GM12878 (cell line): ENCODE measurements at regions not wholly inside any gene's neighbourhood (a gene's known extent, or its start where the extent isn't known, plus 50 kb on each side); places are given as distances from the start of the nearest gene placed in this dataset.

Experiments
- ATAC-seq: fragments of 200-7000 bp; cut with Tn5 transposase; 3 replicates; pipeline ENCODE4 v1.9.1; 2020; ENCODE audit warnings: mild to moderate bottlenecking, moderate library complexity
- BruUV-seq: library from RNA; stranded (reverse); fragments of 400-500 nt; replicated peaks from 2 replicates; lab custom pipeline; 2021; lab: Mats Ljungman, UMichigan
- CTCF ChIA-PET: fragments of 300-600 bp; sonication (Branson Sonifier 250); formaldehyde crosslinking; extraction: SDS; loops from one replicate; lab custom pipeline; 2021; ENCODE audit warnings: inconsistent platforms; lab: Yijun Ruan, JAX
- POLR2A ChIA-PET: fragments of 350-600 bp; formaldehyde crosslinking; extraction: SDS; loops from one replicate; lab custom pipeline; 2021; ENCODE audit warnings: inconsistent platforms; lab: Charles Lee
- RAD21 ChIA-PET: fragments of 300-600 bp; sonication (Branson Sonifier 250); formaldehyde crosslinking; loops from one replicate; lab custom pipeline; 2023; ENCODE audit warnings: antibody characterized with exemption; ENCODE audit not compliant: unreplicated experiment; lab: Charles Lee
- SMC1A ChIA-PET: fragments of 300-600 bp; sonication (Branson Sonifier 250); formaldehyde crosslinking; loops from one replicate; lab custom pipeline; 2023; ENCODE audit not compliant: unreplicated experiment, uncharacterized antibody; lab: Charles Lee
- DNase-seq: peaks from one replicate; pipeline ENCODE4 v3.0.0-alpha.2; 2011; ENCODE audit warnings: low read depth, low spot score
- FAIRE-seq: peaks from 3 replicates; lab custom pipeline; 2011; peaks lifted over from hg19 to GRCh38; lab: Jason Lieb, UNC
- H2AFZ ChIP-seq: 2 replicates; pipeline ENCODE4 v1.6.0; 2011; ENCODE audit warnings: low read depth, low read length, control low read depth; ENCODE audit not compliant: control insufficient read depth
- H3K27ac ChIP-seq: 2 replicates; pipeline ENCODE4 v1.5.1; 2011; ENCODE audit warnings: control low read depth; ENCODE audit not compliant: control insufficient read depth, insufficient read depth
- H3K27me3 ChIP-seq, 2 experiments: replicated peaks in 1 of 2; 2 replicates each; pipeline versions ENCODE4 v1.6.0 to v1.6.1; 2011; ENCODE audit warnings: low read length in 1 of 2; ENCODE audit not compliant: control insufficient read depth in 2 of 2, insufficient read depth in 2 of 2
- H3K36me3 ChIP-seq, 2 experiments: 2 replicates each; pipeline ENCODE4 v1.5.1; 2011; ENCODE audit warnings: low read length in 1 of 2; ENCODE audit not compliant: control insufficient read depth in 2 of 2, insufficient read depth in 2 of 2
- H3K4me1 ChIP-seq: 2 replicates; pipeline ENCODE4 v1.6.1; 2011; ENCODE audit warnings: mild to moderate bottlenecking, low read length, moderate library complexity, mixed read lengths; ENCODE audit not compliant: control insufficient read depth, insufficient read depth
- H3K4me2 ChIP-seq: 2 replicates; pipeline ENCODE4 v1.6.0; 2011; ENCODE audit warnings: control low read depth; ENCODE audit not compliant: control insufficient read depth, insufficient read depth
- H3K4me3 ChIP-seq: fragments of 200-600 bp; sonication (generic); 2 replicates; pipeline ENCODE4 v1.5.1; 2016
- H3K79me2 ChIP-seq: 2 replicates; pipeline ENCODE4 v1.6.0; 2011; ENCODE audit warnings: low read length; ENCODE audit not compliant: control insufficient read depth, insufficient read depth
- H3K9ac ChIP-seq: 2 replicates; pipeline ENCODE4 v1.8.0; 2011; ENCODE audit warnings: low read length, control low read depth, mixed read lengths; ENCODE audit not compliant: control insufficient read depth, insufficient read depth
- H3K9me3 ChIP-seq: replicated peaks from 3 replicates; pipeline ENCODE4 v1.5.1; 2011; ENCODE audit warnings: mild to moderate bottlenecking, low read length; ENCODE audit not compliant: control insufficient read depth, insufficient read depth
- H4K20me1 ChIP-seq: 2 replicates; pipeline ENCODE4 v1.6.0; 2011; ENCODE audit not compliant: control insufficient read depth, insufficient read depth
- CHD4 ChIP-seq: fragments of 200-600 bp; sonication (generic); IDR thresholded peaks from 2 replicates; pipeline ENCODE4 v1.6.1; 2016; ENCODE audit warnings: mild to moderate bottlenecking
- EGR1 ChIP-seq, 2 experiments: IDR thresholded peaks; 1 replicate in 1 of 2; 2 replicates in 1 of 2; pipeline ENCODE4 v1.6.1; 2011 to 2012; ENCODE audit warnings: low read depth in 2 of 2, low read length in 2 of 2, borderline replicate concordance in 1 of 2, mild to moderate bottlenecking in 1 of 2, moderate library complexity in 1 of 2
- HDAC2 ChIP-seq: fragments of 200-600 bp; sonication (generic); IDR thresholded peaks from 2 replicates; pipeline ENCODE4 v1.6.1; 2017
- JUND ChIP-seq: IDR thresholded peaks from 2 replicates; pipeline ENCODE4 v1.6.1; 2012; ENCODE audit warnings: low read depth, mild to moderate bottlenecking, low read length, improper control_type of control experiment, moderate library complexity
- LARP7 ChIP-seq: fragments of 450-650 bp; IDR thresholded peaks from 2 replicates; pipeline ENCODE4 v1.6.1; 2017; ENCODE audit warnings: mild to moderate bottlenecking
- MEF2A ChIP-seq: IDR thresholded peaks from 2 replicates; pipeline ENCODE4 v1.6.1; 2011; ENCODE audit warnings: low read depth, mild to moderate bottlenecking, low read length, moderate library complexity; ENCODE audit not compliant: insufficient read depth
- MYC ChIP-seq: IDR thresholded peaks from 2 replicates; pipeline ENCODE4 v1.6.1; 2011; ENCODE audit warnings: mild to moderate bottlenecking, low read length, moderate library complexity, inconsistent platforms; ENCODE audit not compliant: insufficient read depth, insufficient replicate concordance, insufficient read length, severe bottlenecking
- NFXL1 ChIP-seq: fragments of 450-650 bp; IDR thresholded peaks from 2 replicates; pipeline ENCODE4 v1.6.1; 2017; ENCODE audit warnings: antibody characterized with exemption, mild to moderate bottlenecking, borderline replicate concordance
- NR2F1 ChIP-seq: fragments of 450-650 bp; conservative IDR thresholded peaks from 2 replicates; pipeline ENCODE4 v1.6.1; 2017; ENCODE audit warnings: mild to moderate bottlenecking
- RFX5 ChIP-seq: IDR thresholded peaks from 2 replicates; pipeline ENCODE4 v1.6.1; 2011; ENCODE audit warnings: low read depth, low read length, improper control_type of control experiment
- SPI1 ChIP-seq: IDR thresholded peaks from 2 replicates; pipeline ENCODE4 v1.6.1; 2011; ENCODE audit warnings: low read depth, mild to moderate bottlenecking, low read length, moderate library complexity, borderline replicate concordance; ENCODE audit not compliant: insufficient read depth
- SRF ChIP-seq, 2 experiments: IDR thresholded peaks; 2 replicates each; pipeline ENCODE4 v1.6.1; 2011; ENCODE audit warnings: low read depth in 2 of 2, low read length in 2 of 2, mild to moderate bottlenecking in 1 of 2, moderate library complexity in 1 of 2
- TBL1XR1 ChIP-seq: IDR thresholded peaks from 2 replicates; pipeline ENCODE4 v1.6.1; 2012; ENCODE audit warnings: low read depth, low read length, improper control_type of control experiment
- TCF7 ChIP-seq: IDR thresholded peaks from 2 replicates; pipeline ENCODE4 v1.6.1; 2014; ENCODE audit warnings: antibody characterized with exemption, borderline replicate concordance
- WGBS: methylation state at CpG from one replicate; pipeline ENCODE4 v1.1.6; 2016; ENCODE audit warnings: low lambda C conversion rate; ENCODE audit not compliant: insufficient replicate concordance, insufficient coverage; ENCODE audit errors: missing lambda C conversion rate; 5-methylcytosine and 5-hydroxymethylcytosine counted together
- in situ Hi-C: fragments of 300-500 bp; cut with MboI; formaldehyde crosslinking; loops from 9 replicates; pipeline ENCODE4 v1.14.3; 2018; ENCODE audit warnings: mixed read lengths
- intact Hi-C: fragments of 100-400 bp; cut with micrococcal nuclease; formaldehyde crosslinking; loops from one replicate; pipeline ENCODE4 v1.14.2; 2022; ENCODE audit not compliant: unreplicated experiment
- TF ChIP-seq, protein P1 (sequence below): fragments of 450-650 bp; IDR thresholded peaks from 2 replicates; pipeline ENCODE4 v1.6.1; 2016; ENCODE audit warnings: mild to moderate bottlenecking, moderate library complexity, borderline replicate concordance
- TF ChIP-seq, protein P2 (sequence below): IDR thresholded peaks from 2 replicates; pipeline ENCODE4 v1.6.1; 2012; ENCODE audit warnings: low read length, inconsistent platforms
- TF ChIP-seq, protein P3 (sequence below): IDR thresholded peaks from 2 replicates; pipeline ENCODE4 v1.6.1; 2011; ENCODE audit warnings: borderline replicate concordance, low read depth, mild to moderate bottlenecking, moderate library complexity, low read length; ENCODE audit not compliant: insufficient read depth, poor library complexity, severe bottlenecking

DNA sequence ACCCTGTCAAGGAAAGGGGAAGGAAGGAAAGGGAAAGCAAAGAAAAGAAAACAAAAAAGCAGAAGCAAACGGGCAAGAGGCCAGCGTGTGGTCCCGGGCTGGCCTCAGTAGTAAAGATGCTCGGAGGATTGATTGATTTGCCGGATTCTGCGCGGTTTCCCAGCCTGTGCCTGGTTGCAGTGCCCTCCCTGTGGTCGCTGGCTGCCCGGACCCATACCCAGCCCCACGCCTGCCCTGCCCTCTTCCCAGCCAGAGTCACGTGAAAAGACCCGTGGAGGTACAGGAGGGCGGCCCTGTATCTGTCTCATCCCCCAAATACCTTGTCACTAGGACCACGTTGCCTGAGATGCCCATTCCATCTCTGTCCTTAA, 55.1 kb upstream of the IMP4 start (continued):
- TF ChIP-seq NFXL1: no peak
- TF ChIP-seq JUND: no peak

DNA sequence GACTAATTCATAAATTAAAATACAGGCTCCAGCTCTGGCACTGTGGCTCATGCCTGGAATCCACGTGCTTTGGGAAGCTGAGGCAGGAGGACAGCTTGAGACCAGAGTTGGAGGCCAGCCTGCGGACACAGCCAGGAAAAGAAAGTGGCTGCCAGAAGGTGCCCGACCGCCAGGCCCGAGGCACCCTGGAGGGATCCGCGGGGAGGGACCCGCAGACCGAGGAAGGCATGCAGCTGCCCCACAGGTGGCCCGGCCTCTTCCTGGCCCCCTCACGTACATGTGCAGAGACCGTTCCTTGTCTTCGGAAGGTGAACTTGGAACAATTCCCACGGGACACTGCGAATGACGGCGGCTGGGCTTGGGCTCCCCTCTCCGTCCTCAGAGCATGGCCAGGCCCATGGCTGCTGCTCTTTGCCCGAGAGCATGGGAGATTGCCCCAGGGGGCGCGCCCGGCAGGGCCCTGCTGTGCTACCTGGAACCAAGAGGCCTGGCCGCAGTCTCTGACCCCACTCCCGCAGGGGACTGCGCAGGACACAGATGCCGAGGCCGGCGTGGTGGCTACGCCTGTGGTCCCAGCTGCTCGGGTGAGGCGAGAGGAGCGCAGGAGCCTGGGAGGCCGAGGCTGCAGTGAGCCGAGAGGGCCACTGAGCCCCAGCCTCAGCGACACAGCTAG, 55.6 kb upstream of the IMP4 start:
- Histone ChIP-seq H3K27ac (no peak overlapping the region), H3K9me3 (no peaks in the 10 kb centered on the region), H3K79me2 (no peaks in the 10 kb centered on the region), H3K9ac (no peak overlapping the region), H3K36me3 (no peaks in the 10 kb centered on the region), H3K4me3 (no peak overlapping the region), H4K20me1 (no peaks in the 10 kb centered on the region), H3K27me3 (no peaks in the 10 kb centered on the region; a peak in 2 of 4 replicates), H3K4me2 (no peak overlapping the region), H2AFZ (no peak overlapping the region), H3K4me1 (no peaks in the 10 kb centered on the region)
- FAIRE-seq: no peak
- ATAC-seq: no peak
- WGBS: 74% methylated on average over 35 of the region's 35 CpGs
- in situ Hi-C loops: no loop called here
- no TSS peak for BruUV-seq
- ChIA-PET POLR2A (no interaction called here), RAD21 (no interaction called here), CTCF (no interaction called here), SMC1A (no interaction called here)
- DNase-seq: no peak
- intact Hi-C loops: no loop called here
- no peak for TF ChIP-seq SRF (IDR thresholded peaks at IDR 0.05; ENCODE audit: low read depth in 2 of 2, low read length in 2 of 2)
- TF ChIP-seq LARP7: no peak
- TF ChIP-seq HDAC2: no peak
- TF ChIP-seq MEF2A: no peak
- TF ChIP-seq SPI1: no peak
- no peak for TF ChIP-seq EGR1 (IDR thresholded peaks at IDR 0.05; ENCODE audit: borderline replicate concordance in 1 of 2, low read depth in 2 of 2, low read length in 2 of 2)
- no peak for TF ChIP-seq RFX5
- no peak for TF ChIP-seq MYC
- TF ChIP-seq, protein P1, sequence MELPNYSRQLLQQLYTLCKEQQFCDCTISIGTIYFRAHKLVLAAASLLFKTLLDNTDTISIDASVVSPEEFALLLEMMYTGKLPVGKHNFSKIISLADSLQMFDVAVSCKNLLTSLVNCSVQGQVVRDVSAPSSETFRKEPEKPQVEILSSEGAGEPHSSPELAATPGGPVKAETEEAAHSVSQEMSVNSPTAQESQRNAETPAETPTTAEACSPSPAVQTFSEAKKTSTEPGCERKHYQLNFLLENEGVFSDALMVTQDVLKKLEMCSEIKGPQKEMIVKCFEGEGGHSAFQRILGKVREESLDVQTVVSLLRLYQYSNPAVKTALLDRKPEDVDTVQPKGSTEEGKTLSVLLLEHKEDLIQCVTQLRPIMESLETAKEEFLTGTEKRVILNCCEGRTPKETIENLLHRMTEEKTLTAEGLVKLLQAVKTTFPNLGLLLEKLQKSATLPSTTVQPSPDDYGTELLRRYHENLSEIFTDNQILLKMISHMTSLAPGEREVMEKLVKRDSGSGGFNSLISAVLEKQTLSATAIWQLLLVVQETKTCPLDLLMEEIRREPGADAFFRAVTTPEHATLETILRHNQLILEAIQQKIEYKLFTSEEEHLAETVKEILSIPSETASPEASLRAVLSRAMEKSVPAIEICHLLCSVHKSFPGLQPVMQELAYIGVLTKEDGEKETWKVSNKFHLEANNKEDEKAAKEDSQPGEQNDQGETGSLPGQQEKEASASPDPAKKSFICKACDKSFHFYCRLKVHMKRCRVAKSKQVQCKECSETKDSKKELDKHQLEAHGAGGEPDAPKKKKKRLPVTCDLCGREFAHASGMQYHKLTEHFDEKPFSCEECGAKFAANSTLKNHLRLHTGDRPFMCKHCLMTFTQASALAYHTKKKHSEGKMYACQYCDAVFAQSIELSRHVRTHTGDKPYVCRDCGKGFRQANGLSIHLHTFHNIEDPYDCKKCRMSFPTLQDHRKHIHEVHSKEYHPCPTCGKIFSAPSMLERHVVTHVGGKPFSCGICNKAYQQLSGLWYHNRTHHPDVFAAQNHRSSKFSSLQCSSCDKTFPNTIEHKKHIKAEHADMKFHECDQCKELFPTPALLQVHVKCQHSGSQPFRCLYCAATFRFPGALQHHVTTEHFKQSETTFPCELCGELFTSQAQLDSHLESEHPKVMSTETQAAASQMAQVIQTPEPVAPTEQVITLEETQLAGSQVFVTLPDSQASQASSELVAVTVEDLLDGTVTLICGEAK: no peak
- TF ChIP-seq, protein P2, sequence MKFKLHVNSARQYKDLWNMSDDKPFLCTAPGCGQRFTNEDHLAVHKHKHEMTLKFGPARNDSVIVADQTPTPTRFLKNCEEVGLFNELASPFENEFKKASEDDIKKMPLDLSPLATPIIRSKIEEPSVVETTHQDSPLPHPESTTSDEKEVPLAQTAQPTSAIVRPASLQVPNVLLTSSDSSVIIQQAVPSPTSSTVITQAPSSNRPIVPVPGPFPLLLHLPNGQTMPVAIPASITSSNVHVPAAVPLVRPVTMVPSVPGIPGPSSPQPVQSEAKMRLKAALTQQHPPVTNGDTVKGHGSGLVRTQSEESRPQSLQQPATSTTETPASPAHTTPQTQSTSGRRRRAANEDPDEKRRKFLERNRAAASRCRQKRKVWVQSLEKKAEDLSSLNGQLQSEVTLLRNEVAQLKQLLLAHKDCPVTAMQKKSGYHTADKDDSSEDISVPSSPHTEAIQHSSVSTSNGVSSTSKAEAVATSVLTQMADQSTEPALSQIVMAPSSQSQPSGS: no peak
- TF ChIP-seq, protein P3, sequence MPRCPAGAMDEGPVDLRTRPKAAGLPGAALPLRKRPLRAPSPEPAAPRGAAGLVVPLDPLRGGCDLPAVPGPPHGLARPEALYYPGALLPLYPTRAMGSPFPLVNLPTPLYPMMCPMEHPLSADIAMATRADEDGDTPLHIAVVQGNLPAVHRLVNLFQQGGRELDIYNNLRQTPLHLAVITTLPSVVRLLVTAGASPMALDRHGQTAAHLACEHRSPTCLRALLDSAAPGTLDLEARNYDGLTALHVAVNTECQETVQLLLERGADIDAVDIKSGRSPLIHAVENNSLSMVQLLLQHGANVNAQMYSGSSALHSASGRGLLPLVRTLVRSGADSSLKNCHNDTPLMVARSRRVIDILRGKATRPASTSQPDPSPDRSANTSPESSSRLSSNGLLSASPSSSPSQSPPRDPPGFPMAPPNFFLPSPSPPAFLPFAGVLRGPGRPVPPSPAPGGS: no peak
- no peak for TF ChIP-seq TBL1XR1
- no peak for TF ChIP-seq TCF7
- no peak for TF ChIP-seq CHD4
- no peak for TF ChIP-seq NR2F1
